KMS-11 (cell line): ENCODE measurements at regions not wholly inside any gene's neighbourhood (a gene's known extent, or its start where the extent isn't known, plus 50 kb on each side); places are given as distances from the start of the nearest gene placed in this dataset.

Experiments
- H2AFZ ChIP-seq: fragments of 200-600 bp; sonication (generic); 2 replicates; pipeline ENCODE4 v1.6.1; 2016; ENCODE audit warnings: antibody characterized with exemption, mixed run types, low read depth
- H3K27ac ChIP-seq: fragments of 200-600 bp; sonication (generic); 2 replicates; pipeline ENCODE4 v1.6.1; 2016; ENCODE audit warnings: mild to moderate bottlenecking, mixed run types
- H3K27me3 ChIP-seq: fragments of 200-600 bp; sonication (generic); 2 replicates; pipeline ENCODE4 v1.6.1; 2017; ENCODE audit warnings: mild to moderate bottlenecking, low read depth, mixed run types, moderate library complexity; ENCODE audit not compliant: insufficient read depth
- H3K36me3 ChIP-seq: fragments of 200-600 bp; sonication (generic); 2 replicates; pipeline ENCODE4 v1.6.1; 2017; ENCODE audit warnings: mild to moderate bottlenecking, mixed run types; ENCODE audit not compliant: insufficient read depth
- H3K4me1 ChIP-seq: fragments of 200-600 bp; sonication (generic); 2 replicates; pipeline ENCODE4 v1.6.1; 2016; ENCODE audit warnings: mild to moderate bottlenecking, low read depth, mixed run types; ENCODE audit not compliant: poor library complexity, severe bottlenecking
- H3K4me2 ChIP-seq: fragments of 200-600 bp; sonication (generic); 2 replicates; pipeline ENCODE4 v1.7.0; 2016; ENCODE audit warnings: mild to moderate bottlenecking, mixed run types
- H3K4me3 ChIP-seq: fragments of 200-600 bp; sonication (generic); IDR thresholded peaks from 2 replicates; pipeline ENCODE4 v1.6.1; 2017; ENCODE audit warnings: low read depth, low read length, mixed read lengths; ENCODE audit not compliant: insufficient read depth
- H3K79me2 ChIP-seq: fragments of 200-600 bp; sonication (generic); 2 replicates; pipeline ENCODE4 v1.6.1; 2016; ENCODE audit warnings: low read depth, mixed run types; ENCODE audit not compliant: insufficient read depth
- H3K9ac ChIP-seq: fragments of 200-600 bp; sonication (generic); 2 replicates; pipeline ENCODE4 v1.6.1; 2016; ENCODE audit warnings: mild to moderate bottlenecking, mixed run types
- H4K20me1 ChIP-seq: fragments of 200-600 bp; sonication (generic); 2 replicates; pipeline ENCODE4 v1.6.1; 2016; ENCODE audit warnings: mild to moderate bottlenecking, mixed run types; ENCODE audit not compliant: insufficient read depth
- TF ChIP-seq, protein P1 (sequence below): fragments of 200-600 bp; sonication (generic); conservative IDR thresholded peaks from 2 replicates; pipeline ENCODE4 v1.6.1; 2017; ENCODE audit warnings: low read depth, mild to moderate bottlenecking, antibody characterized with exemption, low read length, moderate library complexity, mixed read lengths

DNA sequence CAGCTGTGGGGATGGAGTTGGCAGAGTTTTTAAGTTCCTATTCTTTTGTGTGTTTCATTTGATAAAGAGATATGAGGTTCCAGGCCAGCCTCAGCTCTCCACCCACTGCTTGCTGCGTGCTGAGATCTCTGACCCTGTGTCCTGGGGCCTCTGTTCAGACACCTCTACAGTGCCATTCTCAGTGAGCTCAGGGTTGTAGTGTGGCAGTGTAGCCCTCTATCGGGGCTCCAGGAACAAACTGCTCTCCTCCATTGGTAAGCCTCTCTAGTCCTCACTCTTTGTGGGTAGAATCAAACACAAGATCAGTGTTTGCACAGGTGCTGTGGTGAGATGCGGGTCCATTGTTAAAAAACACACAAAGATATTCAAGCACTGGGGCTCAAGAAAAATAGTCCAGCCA lies 386.6 kb upstream of the RPS23 start:
- Histone ChIP-seq H2AFZ (no peak overlapping the region), H4K20me1 (no peaks in the 10 kb centered on the region), H3K27ac (no peak overlapping the region), H3K27me3 (no peaks in the 10 kb centered on the region), H3K4me2 (no peak overlapping the region), H3K36me3 (no peaks in the 10 kb centered on the region), H3K4me1 (peaks cover 2% of the 10 kb centered on the region), H3K79me2 (no peaks in the 10 kb centered on the region), H3K9ac (no peak overlapping the region), H3K4me3 (no peak overlapping the region)
- TF ChIP-seq, protein P1, sequence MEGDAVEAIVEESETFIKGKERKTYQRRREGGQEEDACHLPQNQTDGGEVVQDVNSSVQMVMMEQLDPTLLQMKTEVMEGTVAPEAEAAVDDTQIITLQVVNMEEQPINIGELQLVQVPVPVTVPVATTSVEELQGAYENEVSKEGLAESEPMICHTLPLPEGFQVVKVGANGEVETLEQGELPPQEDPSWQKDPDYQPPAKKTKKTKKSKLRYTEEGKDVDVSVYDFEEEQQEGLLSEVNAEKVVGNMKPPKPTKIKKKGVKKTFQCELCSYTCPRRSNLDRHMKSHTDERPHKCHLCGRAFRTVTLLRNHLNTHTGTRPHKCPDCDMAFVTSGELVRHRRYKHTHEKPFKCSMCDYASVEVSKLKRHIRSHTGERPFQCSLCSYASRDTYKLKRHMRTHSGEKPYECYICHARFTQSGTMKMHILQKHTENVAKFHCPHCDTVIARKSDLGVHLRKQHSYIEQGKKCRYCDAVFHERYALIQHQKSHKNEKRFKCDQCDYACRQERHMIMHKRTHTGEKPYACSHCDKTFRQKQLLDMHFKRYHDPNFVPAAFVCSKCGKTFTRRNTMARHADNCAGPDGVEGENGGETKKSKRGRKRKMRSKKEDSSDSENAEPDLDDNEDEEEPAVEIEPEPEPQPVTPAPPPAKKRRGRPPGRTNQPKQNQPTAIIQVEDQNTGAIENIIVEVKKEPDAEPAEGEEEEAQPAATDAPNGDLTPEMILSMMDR, result no peak

DNA sequence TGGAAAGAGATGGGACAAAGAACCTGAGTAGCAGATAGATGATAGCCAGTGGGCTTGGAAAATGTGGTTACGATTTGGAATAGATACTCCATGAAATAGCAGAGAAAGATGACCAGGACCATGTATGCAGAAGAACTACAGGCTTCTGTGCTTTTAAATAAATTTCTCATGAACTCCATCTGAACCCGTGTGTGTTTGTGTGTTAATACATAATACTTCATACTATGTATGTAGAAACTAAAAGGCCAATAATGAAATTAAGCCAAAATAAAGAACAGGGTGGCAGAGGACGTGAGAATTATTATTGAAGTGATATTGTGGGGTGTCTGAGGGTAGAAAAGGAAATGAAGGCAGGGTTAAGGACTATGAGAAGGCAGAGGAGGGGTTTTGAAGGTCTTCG lies 385.1 kb upstream of the RPS23 start:
- TF ChIP-seq, protein P1, result no peak
- Histone ChIP-seq H3K36me3 (no peaks in the 10 kb centered on the region), H2AFZ (no peak overlapping the region), H3K9ac (no peak overlapping the region), H3K4me2 (no peak overlapping the region), H3K27ac (no peak overlapping the region), H4K20me1 (no peaks in the 10 kb centered on the region), H3K27me3 (no peaks in the 10 kb centered on the region), H3K79me2 (no peaks in the 10 kb centered on the region), H3K4me1 (peaks cover 12% of the 10 kb centered on the region), H3K4me3 (no peak overlapping the region)

DNA sequence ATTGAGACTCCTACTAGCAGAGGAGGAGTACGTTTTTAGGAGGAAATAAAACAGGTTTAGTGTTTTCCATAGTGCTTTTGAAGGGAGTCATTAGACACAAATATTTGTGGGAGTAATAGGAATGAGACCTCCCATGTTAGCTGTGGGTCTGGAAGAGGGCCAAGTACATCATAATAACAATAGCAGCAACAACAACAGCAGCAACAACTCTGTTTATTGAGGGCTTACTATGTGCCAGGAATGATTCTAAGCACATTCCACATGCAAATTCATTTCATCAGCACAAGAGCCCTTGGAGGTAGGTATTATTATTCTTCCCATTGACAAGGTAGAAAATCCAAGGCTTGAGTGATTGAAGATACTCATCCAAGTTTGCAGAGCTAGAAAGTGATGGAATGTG lies 384.2 kb upstream of the RPS23 start:
- no peaks in the 10 kb centered on the region for H3K36me3 ChIP-seq
- no peak overlapping the region for H3K4me3 ChIP-seq
- H3K27ac ChIP-seq, result no peak overlapping the region
- no peak overlapping the region for H3K9ac ChIP-seq
- H3K4me1 ChIP-seq, result peaks cover 12% of the 10 kb centered on the region
- H2AFZ ChIP-seq, result no peak overlapping the region
- H3K27me3 ChIP-seq, result no peaks in the 10 kb centered on the region
- H4K20me1 ChIP-seq, result no peaks in the 10 kb centered on the region
- no peak overlapping the region for H3K4me2 ChIP-seq
- TF ChIP-seq, protein P1, result no peak
- no peaks in the 10 kb centered on the region for H3K79me2 ChIP-seq

DNA sequence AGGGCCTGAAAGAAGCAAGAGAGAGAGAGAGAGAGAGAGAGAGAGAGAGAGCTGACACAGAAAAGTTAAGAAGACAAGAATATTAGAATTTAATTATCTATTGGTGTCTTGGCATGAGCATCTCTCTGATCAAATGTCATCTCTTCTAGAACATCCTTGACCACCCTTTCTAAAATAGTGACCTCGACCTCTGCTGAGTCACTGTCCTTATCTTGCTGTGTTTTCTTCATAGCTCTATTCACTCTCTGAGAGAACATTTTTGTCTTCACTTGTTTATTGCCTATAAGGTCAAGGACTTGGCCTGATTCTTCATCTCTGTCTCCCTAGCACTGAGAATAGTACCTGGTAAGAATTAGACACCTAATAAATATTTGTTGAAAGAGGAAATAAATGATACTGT lies 383.8 kb upstream of the RPS23 start:
- Histone ChIP-seq H3K79me2 (no peaks in the 10 kb centered on the region), H3K4me3 (no peak overlapping the region), H4K20me1 (no peaks in the 10 kb centered on the region), H3K36me3 (no peaks in the 10 kb centered on the region), H3K4me2 (no peak overlapping the region), H3K4me1 (peaks cover 12% of the 10 kb centered on the region), H3K27ac (no peak overlapping the region), H3K27me3 (no peaks in the 10 kb centered on the region), H2AFZ (no peak overlapping the region), H3K9ac (no peak overlapping the region)
- TF ChIP-seq, protein P1, result no peak

DNA sequence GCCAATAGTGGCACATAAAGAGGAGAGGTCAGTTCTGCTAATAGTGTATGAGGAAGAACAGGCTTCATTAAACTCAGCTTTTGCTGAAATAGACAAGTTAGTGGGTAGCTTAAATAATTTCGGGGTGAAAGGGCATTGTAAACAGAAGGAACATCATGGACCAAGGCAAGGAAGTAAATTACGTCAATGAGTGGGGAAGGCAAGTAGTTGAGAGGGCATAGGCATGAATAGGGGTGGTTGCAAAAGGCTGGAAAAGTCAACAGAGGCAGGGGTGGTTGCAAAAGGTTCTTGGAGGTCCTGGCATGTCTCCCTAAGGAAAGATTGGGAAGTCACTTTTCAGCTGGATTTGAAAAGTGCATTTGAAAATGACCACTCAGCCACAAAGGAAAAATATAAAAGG lies 383.3 kb upstream of the RPS23 start:
- Histone ChIP-seq H3K36me3 (no peaks in the 10 kb centered on the region), H3K4me1 (peaks cover 14% of the 10 kb centered on the region), H3K9ac (no peak overlapping the region), H3K4me3 (no peak overlapping the region), H3K4me2 (no peak overlapping the region), H4K20me1 (no peaks in the 10 kb centered on the region), H3K27ac (no peak overlapping the region), H3K79me2 (no peaks in the 10 kb centered on the region), H3K27me3 (no peaks in the 10 kb centered on the region), H2AFZ (no peak overlapping the region)
- TF ChIP-seq, protein P1, result no peak
